ENCODE measurements at regions not wholly inside any gene's neighbourhood (a gene's known extent, or its start where the extent isn't known, plus 50 kb on each side); places are given as distances from the start of the nearest gene placed in this dataset.

DNA sequence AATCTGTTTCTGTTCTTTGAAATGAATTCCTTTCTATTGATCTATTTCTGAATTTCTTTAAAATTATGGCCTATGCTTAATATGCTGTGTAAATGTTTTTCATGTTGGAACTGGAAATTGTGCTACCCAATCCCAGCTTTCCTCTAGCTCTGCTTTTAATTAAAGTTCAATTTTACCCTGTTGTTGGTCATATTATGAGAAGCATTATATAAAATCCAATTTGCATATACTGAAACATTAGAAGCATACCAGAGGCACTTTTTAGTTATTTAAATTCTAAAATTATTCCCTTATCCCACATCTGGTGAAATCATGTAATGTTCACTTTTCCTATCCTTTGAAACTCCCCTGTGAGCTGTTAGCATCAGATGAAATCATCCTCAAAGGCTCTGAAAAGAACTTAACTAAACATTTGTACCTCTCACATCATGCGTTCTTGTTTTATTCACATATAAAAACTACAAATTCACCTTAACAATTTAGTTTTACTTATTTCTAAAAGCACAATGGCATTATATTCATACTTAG is 160.6 kb upstream of the COL21A1 start:
- DNase-seq = no peak

- no peak for DNase-seq
These were observed 159.2 kb upstream of the COL21A1 start for GRCh38 chr6:56406276-56407269.

- no peak for DNase-seq
These were observed 157.2 kb upstream of the COL21A1 start for GRCh38 chr6:56404599-56404998.

DNA sequence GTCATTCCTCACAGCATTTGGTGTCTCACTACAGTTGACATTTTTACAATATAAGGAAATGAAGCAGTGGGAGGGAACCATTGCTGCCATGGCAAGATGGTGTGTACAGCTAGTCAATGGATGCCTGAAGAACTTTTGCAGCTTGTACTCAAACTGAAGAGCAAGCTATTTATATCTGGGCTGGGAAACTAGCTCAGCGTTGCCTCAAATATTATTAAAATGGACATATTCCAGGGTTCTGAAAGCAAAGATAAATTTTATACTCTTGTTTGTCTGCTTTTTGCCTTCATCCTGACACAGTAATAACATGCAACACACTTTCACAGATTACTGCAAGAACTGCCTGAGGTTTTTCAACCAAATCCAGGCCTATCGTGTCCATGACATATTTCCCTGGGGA is 156.4 kb upstream of the COL21A1 start:
- no peak for DNase-seq

DNA sequence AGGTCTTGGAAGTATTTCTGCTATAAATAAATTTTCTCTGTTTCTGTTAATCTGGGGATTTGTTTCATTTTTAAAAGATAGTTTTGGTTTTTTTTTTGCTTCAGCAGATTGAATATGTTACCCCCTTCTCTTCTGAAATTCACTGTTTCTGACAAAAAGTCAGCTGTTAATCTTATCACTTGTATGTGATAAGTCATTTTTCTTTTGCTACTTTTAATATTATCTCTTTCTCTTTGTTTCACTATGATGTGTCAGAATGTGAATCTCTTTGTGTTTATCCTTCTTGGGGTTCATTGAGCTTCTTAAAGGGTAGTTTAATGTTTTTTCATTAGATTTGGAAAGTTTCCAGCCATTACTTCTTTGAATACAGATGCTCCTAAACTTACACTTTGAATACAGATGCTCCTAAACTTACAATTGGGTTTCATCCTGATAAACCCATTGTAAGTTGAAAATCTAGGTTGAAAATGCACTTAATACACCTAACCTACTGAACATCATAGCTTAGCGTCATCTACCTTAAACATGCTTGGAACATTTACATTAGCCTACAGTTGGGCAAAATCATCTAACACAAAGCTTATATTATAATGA is 154.2 kb upstream of the COL21A1 start:
- DNase-seq = no peak

- no peak for DNase-seq
These were observed 152.9 kb upstream of the COL21A1 start for GRCh38 chr6:56400273-56400672.

DNA sequence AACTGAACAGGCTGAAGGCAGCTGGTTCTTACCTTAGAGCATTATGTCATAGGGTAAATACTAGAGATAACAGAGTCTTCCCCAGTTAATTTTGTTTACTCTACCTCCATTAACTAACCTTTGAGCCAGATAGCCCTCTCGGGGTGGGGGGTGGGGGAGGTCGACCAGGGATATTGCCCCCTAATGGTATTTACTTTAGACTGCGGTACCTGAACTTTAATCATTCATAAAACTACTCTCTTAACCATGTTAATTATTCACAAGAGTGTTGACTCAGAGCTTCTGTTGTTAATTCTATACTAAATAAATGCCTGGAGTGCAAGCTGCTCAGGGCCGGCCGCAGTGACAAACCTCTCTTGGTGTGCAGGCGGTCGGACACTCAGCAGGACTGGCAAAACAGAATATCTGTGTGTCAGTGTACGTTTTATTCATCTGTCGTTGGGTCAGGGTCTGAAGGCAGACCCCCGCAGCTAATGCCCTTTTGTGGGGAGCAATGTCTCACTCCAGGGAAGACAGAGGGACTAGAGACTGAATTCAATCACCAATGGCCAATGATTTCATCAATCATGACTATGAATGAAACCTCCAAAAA is 152.4 kb upstream of the COL21A1 start:
- no peak for DNase-seq

GRCh38 chr6:56399250-56399671 is 151.9 kb upstream of the COL21A1 start:
- no peak for DNase-seq

GRCh38 chr6:56396435-56396834 is 149.1 kb upstream of the COL21A1 start:
- no peak for DNase-seq

- DNase-seq = no peak
These were observed 146.5 kb upstream of the COL21A1 start for GRCh38 chr6:56393615-56394612.

- no peak for DNase-seq
These were observed 141.0 kb upstream of the COL21A1 start for GRCh38 chr6:56388415-56388755.

GRCh38 chr6:56387621-56388414 is 140.4 kb upstream of the COL21A1 start:
- DNase-seq = no peak

DNA sequence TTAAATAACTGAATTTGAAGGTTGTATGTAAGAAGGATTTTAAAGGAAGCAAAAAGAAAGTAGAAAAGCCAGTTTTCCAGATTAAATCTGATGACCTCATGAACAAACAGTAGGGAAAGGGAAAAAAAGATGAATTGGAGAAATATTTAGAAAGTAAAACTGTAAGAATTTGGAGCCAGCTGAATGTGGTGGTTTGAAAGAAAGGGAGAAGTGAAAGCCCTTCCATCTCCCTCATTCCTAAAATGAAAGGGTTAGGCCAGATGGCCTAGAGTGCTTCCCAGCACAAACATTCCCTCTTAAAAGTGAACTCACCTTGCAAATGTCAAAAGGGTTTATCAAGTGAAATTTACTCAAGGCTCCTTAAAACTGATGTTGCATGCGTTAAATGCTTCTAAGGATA is 139.3 kb upstream of the COL21A1 start:
- DNase-seq = no peak

DNA sequence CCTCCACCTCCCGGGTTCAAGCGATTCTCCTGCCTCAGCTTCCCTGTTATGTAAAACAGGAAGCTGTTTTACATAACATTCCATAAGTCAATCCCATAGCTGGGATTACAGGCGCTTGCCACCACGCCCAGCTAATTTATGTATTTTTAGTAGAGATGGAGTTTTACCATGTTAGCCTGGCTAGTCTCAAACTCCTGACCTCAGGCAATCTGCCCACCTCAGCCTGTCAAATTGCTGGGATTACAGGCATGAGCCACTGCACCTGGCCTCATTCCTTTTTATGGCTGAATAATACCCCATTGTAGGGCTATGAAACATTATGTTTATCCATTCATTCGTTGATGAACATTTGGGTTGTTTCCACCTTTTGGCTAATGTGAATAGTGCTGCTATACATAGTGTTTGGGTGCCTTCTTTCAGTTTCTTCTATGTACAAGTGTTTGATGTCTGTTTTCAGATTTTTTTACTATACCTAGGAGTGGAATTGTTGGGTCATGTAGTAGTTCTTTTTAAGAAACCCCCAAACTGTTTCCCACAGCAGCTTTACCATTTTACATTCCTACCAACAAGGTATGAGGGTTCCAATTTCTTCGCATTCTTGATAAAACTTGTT is 138.7 kb upstream of the COL21A1 start:
- DNase-seq = no peak

- no peak for DNase-seq
These were observed 135.8 kb upstream of the COL21A1 start for GRCh38 chr6:56383160-56383559.

- DNase-seq = no peak
These were observed 135.1 kb upstream of the COL21A1 start for GRCh38 chr6:56382416-56382940.

DNA sequence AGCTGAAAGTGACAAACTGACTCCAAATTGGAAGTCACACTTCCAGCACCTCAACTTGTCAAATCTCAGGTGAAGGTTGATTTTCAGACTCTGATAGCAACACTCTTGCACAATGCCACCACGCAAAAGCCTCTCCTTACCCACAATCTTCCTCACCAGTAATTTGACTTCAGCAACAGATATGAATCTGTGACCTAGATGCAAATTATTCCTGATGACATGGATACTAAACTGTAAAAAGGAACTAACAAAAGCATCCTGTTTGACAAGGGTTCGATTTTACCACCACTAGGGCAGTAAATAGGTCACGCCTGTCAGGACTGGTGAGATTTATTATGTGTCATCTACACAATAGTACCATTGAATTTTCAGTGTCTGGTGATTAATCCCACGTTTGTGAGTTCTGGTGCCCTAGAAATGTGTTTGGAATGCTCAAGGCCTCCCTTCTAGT is 134.4 kb upstream of the COL21A1 start:
- DNase-seq = no peak

DNA sequence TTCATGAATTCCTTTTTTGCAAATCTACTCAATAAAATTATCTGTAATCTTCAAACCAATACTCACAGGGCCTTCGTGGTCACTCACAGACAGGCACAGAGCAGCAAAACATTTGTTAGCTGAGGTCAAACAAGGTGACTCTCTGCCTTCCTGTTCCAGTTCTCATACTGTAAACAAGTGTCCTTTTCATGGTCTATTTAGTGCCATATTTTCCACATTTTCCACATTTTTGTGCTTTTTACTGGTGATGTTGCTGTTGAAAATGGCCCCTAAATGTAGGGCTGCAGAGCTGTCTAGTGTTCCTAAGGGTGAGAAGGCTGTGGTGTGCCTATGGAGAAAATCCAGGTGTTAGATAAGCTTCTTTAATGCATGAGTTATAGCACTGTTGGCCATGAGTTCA is 133.1 kb upstream of the COL21A1 start:
- DNase-seq = no peak

- DNase-seq = no peak
These were observed 131.7 kb upstream of the COL21A1 start for GRCh38 chr6:56378966-56379585.

- no peak for DNase-seq
These were observed 131.1 kb upstream of the COL21A1 start for GRCh38 chr6:56378507-56378906.
